ENCODE measurements at regions not wholly inside any gene's neighbourhood (a gene's known extent, or its start where the extent isn't known, plus 50 kb on each side); places are given as distances from the start of the nearest gene placed in this dataset.

DNA sequence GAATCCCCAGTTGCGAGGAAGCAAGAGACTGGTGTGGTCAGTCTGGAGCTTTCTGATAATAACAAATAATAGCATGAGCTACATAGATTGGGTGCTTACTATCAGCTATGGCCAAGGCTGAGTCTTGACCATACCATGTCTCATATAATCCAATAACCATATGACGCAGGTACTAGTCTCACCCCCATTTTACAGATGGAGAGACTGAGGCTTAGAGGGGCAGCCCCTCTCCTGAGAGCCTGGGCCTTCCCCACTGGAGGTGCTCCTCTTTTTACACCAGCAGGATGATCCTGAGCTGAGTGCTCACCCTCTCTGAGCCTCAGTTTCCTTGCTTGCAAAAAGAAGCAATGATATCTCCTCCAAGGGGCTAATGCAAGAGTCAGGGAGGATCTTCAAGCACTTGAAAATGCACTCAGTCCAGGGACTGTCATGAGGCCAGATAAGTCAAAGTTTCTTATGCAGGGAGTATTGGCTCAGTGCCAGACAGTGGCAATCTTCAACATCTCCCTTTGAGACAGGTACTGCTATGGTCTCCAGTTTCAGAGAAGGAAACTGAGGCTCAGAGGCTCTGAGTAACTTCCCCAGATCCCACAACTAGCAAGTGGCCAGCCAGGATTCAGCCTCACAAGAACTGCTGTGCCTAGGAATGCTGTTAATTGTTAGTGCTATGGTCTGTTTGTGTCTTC is 149.7 kb downstream of the TFCP2L1 start:
- no CpG with 5 or more reads among the region's 2 CpGs for WGBS (ENCODE audit: insufficient coverage)
- H3K79me2 ChIP-seq (ENCODE audit: control insufficient read depth, insufficient read depth, low read length): no peaks in the 10 kb centered on the region
- H3K27ac ChIP-seq (ENCODE audit: low read length in 2 of 2): no peak overlapping the region
- H3K4me3 ChIP-seq (ENCODE audit: control extremely low read depth in 1 of 5, extremely low read depth in 1 of 5, insufficient read depth in 1 of 5, low read depth in 2 of 5, low read length in 4 of 5): no peak overlapping the region
- no peaks in the 10 kb centered on the region for H3K4me1 Mint-ChIP-seq
- no peaks in the 10 kb centered on the region for H3K36me3 ChIP-seq (replicated peaks in 1 of 2; ENCODE audit: control extremely low read depth in 1 of 2, control insufficient read depth in 1 of 2, extremely low read depth in 1 of 2, insufficient read depth in 2 of 2, low read length in 1 of 2)
- H3K27ac Mint-ChIP-seq: no peak overlapping the region
- ChIA-PET POLR2A (no interaction called here), CTCF (no interaction called here)
- DNase-seq (no peak), ATAC-seq (ENCODE audit: low read depth) (no peak)
- H3K4me2 ChIP-seq (replicated peaks; ENCODE audit: low read depth, low read length, poor library complexity, severe bottlenecking): no peak overlapping the region
- no peaks in the 10 kb centered on the region for H3K27me3 Mint-ChIP-seq
- H3K27me3 ChIP-seq (replicated peaks in 1 of 4; ENCODE audit: control extremely low read depth in 1 of 4, control insufficient read depth in 3 of 4, insufficient read depth in 4 of 4, low read length in 3 of 4): no peaks in the 10 kb centered on the region
- TF ChIP-seq EZH2 (IDR thresholded peaks at IDR 0.05; ENCODE audit: borderline replicate concordance, insufficient read depth, low read depth, low read length, poor library complexity, severe bottlenecking): no peak
- TF ChIP-seq, protein P1, sequence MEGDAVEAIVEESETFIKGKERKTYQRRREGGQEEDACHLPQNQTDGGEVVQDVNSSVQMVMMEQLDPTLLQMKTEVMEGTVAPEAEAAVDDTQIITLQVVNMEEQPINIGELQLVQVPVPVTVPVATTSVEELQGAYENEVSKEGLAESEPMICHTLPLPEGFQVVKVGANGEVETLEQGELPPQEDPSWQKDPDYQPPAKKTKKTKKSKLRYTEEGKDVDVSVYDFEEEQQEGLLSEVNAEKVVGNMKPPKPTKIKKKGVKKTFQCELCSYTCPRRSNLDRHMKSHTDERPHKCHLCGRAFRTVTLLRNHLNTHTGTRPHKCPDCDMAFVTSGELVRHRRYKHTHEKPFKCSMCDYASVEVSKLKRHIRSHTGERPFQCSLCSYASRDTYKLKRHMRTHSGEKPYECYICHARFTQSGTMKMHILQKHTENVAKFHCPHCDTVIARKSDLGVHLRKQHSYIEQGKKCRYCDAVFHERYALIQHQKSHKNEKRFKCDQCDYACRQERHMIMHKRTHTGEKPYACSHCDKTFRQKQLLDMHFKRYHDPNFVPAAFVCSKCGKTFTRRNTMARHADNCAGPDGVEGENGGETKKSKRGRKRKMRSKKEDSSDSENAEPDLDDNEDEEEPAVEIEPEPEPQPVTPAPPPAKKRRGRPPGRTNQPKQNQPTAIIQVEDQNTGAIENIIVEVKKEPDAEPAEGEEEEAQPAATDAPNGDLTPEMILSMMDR (IDR thresholded peaks at IDR 0.05): no peak
- H3K4me3 Mint-ChIP-seq: no peak overlapping the region
- no peaks in the 10 kb centered on the region for H4K20me1 ChIP-seq (ENCODE audit: control insufficient read depth, insufficient read depth, low read length, poor library complexity, severe bottlenecking)
- no peaks in the 10 kb centered on the region for H3K4me1 ChIP-seq (ENCODE audit: control insufficient read depth in 2 of 2, insufficient read depth in 2 of 2, low read length in 2 of 2)
- H3K9ac ChIP-seq (ENCODE audit: low read length): no peak overlapping the region
- no peaks in the 10 kb centered on the region for H3K9me3 Mint-ChIP-seq (ENCODE audit: insufficient read depth)
- H3K9me3 ChIP-seq (ENCODE audit: control extremely low read depth in 1 of 3, control insufficient read depth in 2 of 3, insufficient read depth in 1 of 3, low read length in 2 of 3): peaks cover 0 to 18% (median 0%) of the 10 kb centered on the region in 3 donors
- intact Hi-C loops (cut with micrococcal nuclease): no loop called here
- H2AFZ ChIP-seq (ENCODE audit: insufficient read depth, low read depth, low read length, poor library complexity, severe bottlenecking): no peak overlapping the region

DNA sequence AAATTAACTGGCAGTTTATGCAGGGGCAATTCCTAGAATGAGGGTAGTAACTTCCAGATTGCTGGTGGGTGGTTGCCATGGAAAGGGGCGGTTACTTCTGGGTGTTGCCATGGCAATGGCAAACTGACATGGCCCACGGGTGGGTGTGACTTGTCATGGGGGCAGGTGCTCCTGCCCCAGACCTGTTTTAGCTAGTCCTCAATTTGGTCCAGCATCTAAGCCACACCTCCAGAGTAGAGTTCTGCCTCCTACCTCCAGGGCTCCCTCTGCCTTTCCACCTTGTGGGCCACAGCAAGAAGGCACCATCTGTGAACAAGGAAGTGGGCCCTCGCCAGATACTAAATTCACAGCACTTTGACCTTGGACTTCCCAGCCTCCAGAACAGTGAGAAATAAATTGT is 148.7 kb downstream of the TFCP2L1 start:
- Histone ChIP-seq H3K4me3 (ENCODE audit: control extremely low read depth in 1 of 5, extremely low read depth in 1 of 5, insufficient read depth in 1 of 5, low read depth in 2 of 5, low read length in 4 of 5) (no peak overlapping the region), H4K20me1 (ENCODE audit: control insufficient read depth, insufficient read depth, low read length, poor library complexity, severe bottlenecking) (no peaks in the 10 kb centered on the region), H3K27ac (ENCODE audit: low read length in 2 of 2) (no peak overlapping the region), H2AFZ (ENCODE audit: insufficient read depth, low read depth, low read length, poor library complexity, severe bottlenecking) (no peak overlapping the region), H3K27me3 (replicated peaks in 1 of 4; ENCODE audit: control extremely low read depth in 1 of 4, control insufficient read depth in 3 of 4, insufficient read depth in 4 of 4, low read length in 3 of 4) (no peaks in the 10 kb centered on the region), H3K79me2 (ENCODE audit: control insufficient read depth, insufficient read depth, low read length) (no peaks in the 10 kb centered on the region), H3K4me2 (replicated peaks; ENCODE audit: low read depth, low read length, poor library complexity, severe bottlenecking) (no peak overlapping the region), H3K9ac (ENCODE audit: low read length) (no peak overlapping the region), H3K4me1 (ENCODE audit: control insufficient read depth in 2 of 2, insufficient read depth in 2 of 2, low read length in 2 of 2) (no peaks in the 10 kb centered on the region), H3K9me3 (ENCODE audit: control extremely low read depth in 1 of 3, control insufficient read depth in 2 of 3, insufficient read depth in 1 of 3, low read length in 2 of 3) (peaks cover 0 to 18% (median 0%) of the 10 kb centered on the region in 3 donors), H3K36me3 (replicated peaks in 1 of 2; ENCODE audit: control extremely low read depth in 1 of 2, control insufficient read depth in 1 of 2, extremely low read depth in 1 of 2, insufficient read depth in 2 of 2, low read length in 1 of 2) (no peaks in the 10 kb centered on the region)
- CTCF ChIA-PET: no interaction called here
- no peaks in the 10 kb centered on the region for H3K9me3 Mint-ChIP-seq (ENCODE audit: insufficient read depth)
- DNase-seq (no peak), ATAC-seq (ENCODE audit: low read depth) (no peak)
- H3K27me3 Mint-ChIP-seq: no peaks in the 10 kb centered on the region
- POLR2A ChIA-PET: no interaction called here
- TF ChIP-seq EZH2 (IDR thresholded peaks at IDR 0.05; ENCODE audit: borderline replicate concordance, insufficient read depth, low read depth, low read length, poor library complexity, severe bottlenecking): no peak
- TF ChIP-seq, protein P1 (IDR thresholded peaks at IDR 0.05): no peak
- 100% methylated on average over 1 of the region's 3 CpGs for WGBS (ENCODE audit: insufficient coverage)
- intact Hi-C loops (cut with micrococcal nuclease): no loop called here
- H3K27ac Mint-ChIP-seq: no peak overlapping the region
- no peak overlapping the region for H3K4me3 Mint-ChIP-seq
- H3K4me1 Mint-ChIP-seq: no peaks in the 10 kb centered on the region

All from B cell (primary cell).